ENCODE measurements at regions not wholly inside any gene's neighbourhood (a gene's known extent, or its start where the extent isn't known, plus 50 kb on each side); places are given as distances from the start of the nearest gene placed in this dataset.

DNA sequence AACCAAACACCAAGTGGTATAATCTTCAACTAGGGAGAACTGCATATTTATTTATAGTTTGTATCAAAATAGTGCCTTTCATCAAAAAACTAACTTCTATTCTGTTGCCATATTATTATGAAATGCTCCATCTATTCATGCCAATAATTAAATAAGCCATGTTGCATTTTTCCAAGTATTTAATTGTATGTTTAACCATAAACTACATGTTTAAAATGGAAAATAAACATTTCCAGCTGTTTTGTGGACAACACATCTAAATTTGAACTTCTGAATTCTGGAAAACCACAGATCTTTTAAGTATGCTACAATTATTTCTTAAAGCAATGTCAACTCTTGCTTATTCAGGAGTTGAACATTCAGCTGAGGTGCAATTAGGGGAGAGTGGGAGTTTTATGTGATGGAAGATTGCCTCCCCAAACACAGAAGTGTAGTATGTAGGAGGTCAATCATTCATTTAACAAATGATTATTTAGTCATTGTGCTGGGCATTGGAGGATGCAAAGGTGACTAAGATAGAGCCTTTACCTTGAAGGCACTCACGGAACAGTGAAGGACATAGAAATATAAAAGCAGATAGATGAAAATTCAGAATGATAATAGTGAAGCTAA lies 80.7 kb upstream of the PPP1R3C start:
- FAIRE-seq = no peak
- no peaks in the 10 kb centered on the region for H3K79me2 ChIP-seq (ENCODE audit: control insufficient read depth, insufficient read depth, low read length)
- no peaks in the 10 kb centered on the region for H4K20me1 ChIP-seq (replicated peaks; ENCODE audit: control insufficient read depth, insufficient read depth, low read length)
- no peak overlapping the region for H3K4me3 ChIP-seq
- H3K9me1 ChIP-seq (ENCODE audit: control insufficient read depth, insufficient read depth, low read length) = no peaks in the 10 kb centered on the region
- in situ Hi-C loops (cut with MboI) = no loop called here
- ATAC-seq = no peak
- intact Hi-C loops (cut with micrococcal nuclease) = no loop called here
- 0 out of 5 replicates have a peak, but pooled peaks cover 0 to under 1% of the 10 kb centered on the region in 2 experiments for H3K4me1 ChIP-seq (replicated peaks in 1 of 2; ENCODE audit: control insufficient read depth in 2 of 2, insufficient read depth in 2 of 2, low read length in 2 of 2)
- no peak overlapping the region for H3K27ac ChIP-seq (ENCODE audit: extremely low read depth, low read depth, low read length)
- no peak overlapping the region for H3K4me2 ChIP-seq (ENCODE audit: insufficient read depth, low read length)
- no peak overlapping the region for H2AFZ ChIP-seq (ENCODE audit: low read depth, low read length)
- no peak overlapping the region for H3K9ac ChIP-seq (ENCODE audit: insufficient read depth in 1 of 2, low read depth in 2 of 2, low read length in 2 of 2)
- H3K27me3 ChIP-seq (ENCODE audit: control insufficient read depth in 2 of 2, insufficient read depth in 2 of 2, low read length in 2 of 2) = no peaks in the 10 kb centered on the region
- no TSS peak for BruUV-seq (replicated peaks)
- no peak for DNase-seq (ENCODE audit: extremely low read depth in 1 of 4, low spot score in 3 of 4)
- no peaks in the 10 kb centered on the region for H3K36me3 ChIP-seq (ENCODE audit: control insufficient read depth, insufficient read depth, low read length)
- ChIA-PET CTCF (ENCODE audit: low intra/inter-chr PET ratio) (no interaction called here), POLR2A (no interaction called here)
- 40% methylated on average over 1 of the region's 1 CpG for WGBS (ENCODE audit: insufficient coverage, low coverage, missing lambda C conversion rate)
- TF ChIP-seq PRPF4 (IDR thresholded peaks at IDR 0.05; ENCODE audit: insufficient read depth, low read depth, low read length, poor library complexity, severe bottlenecking) (no peak), HDAC6 (IDR thresholded peaks at IDR 0.05; ENCODE audit: low read depth, low read length) (no peak), MCM2 (IDR thresholded peaks at IDR 0.05; ENCODE audit: low read depth) (no peak)
- no peaks in the 10 kb centered on the region for H3K9me3 ChIP-seq (replicated peaks; ENCODE audit: control insufficient read depth, insufficient read depth, low read depth, low read length)

DNA sequence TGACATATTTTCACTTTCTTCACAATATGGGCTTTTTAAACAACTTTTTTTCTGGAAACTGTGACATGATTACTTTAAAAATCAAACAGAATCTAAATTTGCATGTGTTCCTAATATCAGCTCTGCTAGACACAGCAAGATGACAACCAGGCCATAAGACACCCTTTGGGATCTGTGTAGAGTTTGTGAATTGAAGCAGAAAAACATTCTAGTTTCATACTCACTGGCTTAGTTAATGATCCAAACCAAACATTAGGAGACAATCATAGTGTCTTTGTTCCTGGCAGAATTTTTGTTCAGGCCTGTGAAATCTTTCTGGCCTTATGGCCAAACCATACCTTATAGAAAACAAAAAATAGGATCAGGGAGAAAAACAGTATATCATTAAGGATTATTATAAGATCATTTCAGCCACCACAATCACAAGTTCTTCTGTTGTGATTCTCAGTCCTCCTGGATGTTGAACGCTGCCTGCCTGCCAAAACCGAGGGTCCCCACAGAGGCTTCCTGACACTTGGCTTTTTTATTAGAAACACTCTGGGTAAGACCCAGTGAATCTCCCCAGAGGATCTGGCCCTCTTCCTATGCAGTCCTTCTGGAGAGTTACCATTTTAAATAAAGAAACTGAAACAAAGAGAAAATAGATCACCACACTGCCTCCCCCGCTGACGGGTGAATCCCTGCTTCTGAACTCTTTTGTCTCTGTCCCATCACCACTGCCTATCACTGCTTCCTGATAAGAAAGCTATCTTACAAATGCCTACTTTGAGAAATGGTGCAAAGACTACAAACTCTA lies 79.2 kb upstream of the PPP1R3C start:
- Histone ChIP-seq H3K27ac (ENCODE audit: extremely low read depth, low read depth, low read length) (no peak overlapping the region), H3K4me2 (ENCODE audit: insufficient read depth, low read length) (no peak overlapping the region), H3K27me3 (ENCODE audit: control insufficient read depth in 2 of 2, insufficient read depth in 2 of 2, low read length in 2 of 2) (no peaks in the 10 kb centered on the region), H3K9me1 (ENCODE audit: control insufficient read depth, insufficient read depth, low read length) (no peaks in the 10 kb centered on the region), H3K9ac (ENCODE audit: insufficient read depth in 1 of 2, low read depth in 2 of 2, low read length in 2 of 2) (no peak overlapping the region), H3K4me1 (replicated peaks in 1 of 2; ENCODE audit: control insufficient read depth in 2 of 2, insufficient read depth in 2 of 2, low read length in 2 of 2) (peaks cover 0 to 11% of the 10 kb centered on the region in 2 experiments; a peak in 1 of 5 replicates), H3K9me3 (replicated peaks; ENCODE audit: control insufficient read depth, insufficient read depth, low read depth, low read length) (no peaks in the 10 kb centered on the region), H3K79me2 (ENCODE audit: control insufficient read depth, insufficient read depth, low read length) (no peaks in the 10 kb centered on the region), H3K36me3 (ENCODE audit: control insufficient read depth, insufficient read depth, low read length) (no peaks in the 10 kb centered on the region), H4K20me1 (replicated peaks; ENCODE audit: control insufficient read depth, insufficient read depth, low read length) (no peaks in the 10 kb centered on the region), H2AFZ (ENCODE audit: low read depth, low read length) (no peak overlapping the region), H3K4me3 (no peak overlapping the region)
- no TSS peak for BruUV-seq (replicated peaks)
- 4% methylated on average over 4 of the region's 4 CpGs for WGBS (ENCODE audit: insufficient coverage, low coverage, missing lambda C conversion rate)
- FAIRE-seq (no peak), ATAC-seq (no peak), DNase-seq (ENCODE audit: extremely low read depth in 1 of 4, low spot score in 3 of 4) (no peak)
- POLR2A ChIA-PET = no interaction called here
- intact Hi-C loops (cut with micrococcal nuclease) = no loop called here
- CTCF ChIA-PET (ENCODE audit: low intra/inter-chr PET ratio) = no interaction called here
- in situ Hi-C loops (cut with MboI) = no loop called here
- TF ChIP-seq, protein P1, sequence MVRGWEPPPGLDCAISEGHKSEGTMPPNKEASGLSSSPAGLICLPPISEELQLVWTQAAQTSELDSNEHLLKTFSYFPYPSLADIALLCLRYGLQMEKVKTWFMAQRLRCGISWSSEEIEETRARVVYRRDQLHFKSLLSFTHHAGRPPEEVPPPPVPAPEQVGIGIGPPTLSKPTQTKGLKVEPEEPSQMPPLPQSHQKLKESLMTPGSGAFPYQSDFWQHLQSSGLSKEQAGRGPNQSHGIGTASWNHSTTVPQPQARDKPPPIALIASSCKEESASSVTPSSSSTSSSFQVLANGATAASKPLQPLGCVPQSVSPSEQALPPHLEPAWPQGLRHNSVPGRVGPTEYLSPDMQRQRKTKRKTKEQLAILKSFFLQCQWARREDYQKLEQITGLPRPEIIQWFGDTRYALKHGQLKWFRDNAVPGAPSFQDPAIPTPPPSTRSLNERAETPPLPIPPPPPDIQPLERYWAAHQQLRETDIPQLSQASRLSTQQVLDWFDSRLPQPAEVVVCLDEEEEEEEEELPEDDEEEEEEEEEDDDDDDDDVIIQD (CRISPR knock-in tag; IDR thresholded peaks at IDR 0.05) = no peak
- TF ChIP-seq ZBTB1 (CRISPR knock-in tag; IDR thresholded peaks at IDR 0.05; ENCODE audit: borderline replicate concordance, low read depth) (no peak), ZNF717 (CRISPR knock-in tag; IDR thresholded peaks at IDR 0.05) (no peak), ZNF175 (CRISPR knock-in tag; IDR thresholded peaks at IDR 0.05; ENCODE audit: low read depth) (no peak), SREBF2 (CRISPR knock-in tag; IDR thresholded peaks at IDR 0.05) (no peak), SPI1 (IDR thresholded peaks at IDR 0.05; ENCODE audit: borderline replicate concordance, low read depth, low read length) (no peak), ZNF644 (tag; IDR thresholded peaks at IDR 0.05; ENCODE audit: low read depth) (no peak), TBL1XR1 (IDR thresholded peaks at IDR 0.05; ENCODE audit: low read length in 2 of 2) (no peak), CTBP1 (IDR thresholded peaks at IDR 0.05; ENCODE audit: borderline replicate concordance) (peak; percentile 22; the same call in 1 of the 2 replicates)
- TF ChIP-seq, protein P2, sequence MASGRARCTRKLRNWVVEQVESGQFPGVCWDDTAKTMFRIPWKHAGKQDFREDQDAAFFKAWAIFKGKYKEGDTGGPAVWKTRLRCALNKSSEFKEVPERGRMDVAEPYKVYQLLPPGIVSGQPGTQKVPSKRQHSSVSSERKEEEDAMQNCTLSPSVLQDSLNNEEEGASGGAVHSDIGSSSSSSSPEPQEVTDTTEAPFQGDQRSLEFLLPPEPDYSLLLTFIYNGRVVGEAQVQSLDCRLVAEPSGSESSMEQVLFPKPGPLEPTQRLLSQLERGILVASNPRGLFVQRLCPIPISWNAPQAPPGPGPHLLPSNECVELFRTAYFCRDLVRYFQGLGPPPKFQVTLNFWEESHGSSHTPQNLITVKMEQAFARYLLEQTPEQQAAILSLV (tag; IDR thresholded peaks at IDR 0.05) = no peak
